Nucleus accumbens (tissue), 56 donors: ENCODE measurements at regions not wholly inside any gene's neighbourhood (a gene's known extent, or its start where the extent isn't known, plus 50 kb on each side); places are given as distances from the start of the nearest gene placed in this dataset.

Experiments
- DNase-seq, 56 donors: peaks; one replicate each; lab custom pipeline; 2025; lab: John Stamatoyannopoulos, UW

GRCh38 chr14:42378274-42378673 is 771.6 kb downstream of the LRFN5 start:
- no peak for DNase-seq

- no peak for DNase-seq
Observed at GRCh38 chr14:42374332-42374731, 767.7 kb downstream of the LRFN5 start.

GRCh38 chr14:42370056-42370455 is 763.4 kb downstream of the LRFN5 start:
- no peak for DNase-seq

- DNase-seq: no peak
Observed at GRCh38 chr14:42368234-42368633, 761.6 kb downstream of the LRFN5 start.

GRCh38 chr14:42353315-42353714 is 746.6 kb downstream of the LRFN5 start:
- DNase-seq: no peak

GRCh38 chr14:42335918-42336317 is 729.2 kb downstream of the LRFN5 start:
- no peak for DNase-seq

- DNase-seq: no peak
Observed at GRCh38 chr14:42334931-42335330, 728.3 kb downstream of the LRFN5 start.

- DNase-seq: no peak
Observed at GRCh38 chr14:42323426-42323825, 716.8 kb downstream of the LRFN5 start.

GRCh38 chr14:42322531-42323284 is 716.0 kb downstream of the LRFN5 start:
- no peak for DNase-seq

- DNase-seq: no peak
Observed at GRCh38 chr14:42319996-42320395, 713.3 kb downstream of the LRFN5 start.

GRCh38 chr14:42316693-42317092 is 710.0 kb downstream of the LRFN5 start:
- DNase-seq: no peak

- DNase-seq: no peak
Observed at GRCh38 chr14:42311876-42312275, 705.2 kb downstream of the LRFN5 start.

GRCh38 chr14:42307239-42307825 is 700.7 kb downstream of the LRFN5 start:
- DNase-seq: no peak

GRCh38 chr14:42299692-42300091 is 693.0 kb downstream of the LRFN5 start:
- DNase-seq: no peak

GRCh38 chr14:42293180-42293579 is 686.5 kb downstream of the LRFN5 start:
- no peak for DNase-seq

- no peak for DNase-seq
Observed at GRCh38 chr14:42277840-42278239, 671.2 kb downstream of the LRFN5 start.

GRCh38 chr14:42269234-42269633 is 662.6 kb downstream of the LRFN5 start:
- DNase-seq: no peak

- no peak for DNase-seq
Observed at GRCh38 chr14:42248131-42248530, 641.5 kb downstream of the LRFN5 start.

GRCh38 chr14:42241101-42241500 is 634.4 kb downstream of the LRFN5 start:
- no peak for DNase-seq

GRCh38 chr14:42229976-42230375 is 623.3 kb downstream of the LRFN5 start:
- DNase-seq: no peak

- DNase-seq: no peak
Observed at GRCh38 chr14:42229294-42229693, 622.6 kb downstream of the LRFN5 start.

GRCh38 chr14:42228611-42229010 is 621.9 kb downstream of the LRFN5 start:
- no peak for DNase-seq
